Ishikawa (cell line): ENCODE measurements at regions not wholly inside any gene's neighbourhood (a gene's known extent, or its start where the extent isn't known, plus 50 kb on each side); places are given as distances from the start of the nearest gene placed in this dataset.
A peak's percentile ranks its signal among the peaks of the same experiment; 100 is the strongest.

ENCODE experiments used
- CEBPB ChIP-seq: IDR thresholded peaks from 2 replicates; pipeline ENCODE4 v1.6.1; 2012
- CREB1 ChIP-seq: IDR thresholded peaks from 2 replicates; pipeline ENCODE4 v1.6.1; 2012; ENCODE audit warnings: low read depth
- EGR1 ChIP-seq: IDR thresholded peaks from 2 replicates; pipeline ENCODE4 v1.6.1; 2012
- EP300 ChIP-seq: IDR thresholded peaks from 2 replicates; pipeline ENCODE4 v1.6.1; 2012; ENCODE audit warnings: borderline replicate concordance
- FOXM1 ChIP-seq: IDR thresholded peaks from 2 replicates; pipeline ENCODE4 v1.6.1; 2012; ENCODE audit warnings: low read depth, borderline replicate concordance
- NFIC ChIP-seq: IDR thresholded peaks from 2 replicates; pipeline ENCODE4 v1.6.1; 2012
- RAD21 ChIP-seq: IDR thresholded peaks from 2 replicates; pipeline ENCODE4 v1.6.1; 2012; ENCODE audit warnings: low read depth
- REST ChIP-seq: IDR thresholded peaks from 2 replicates; pipeline ENCODE4 v1.6.1; 2012; ENCODE audit warnings: low read depth, mild to moderate bottlenecking
- TAF1 ChIP-seq: IDR thresholded peaks from 2 replicates; pipeline ENCODE4 v1.6.1; 2012; ENCODE audit warnings: low read depth, mild to moderate bottlenecking
- TCF12 ChIP-seq: IDR thresholded peaks from 2 replicates; pipeline ENCODE4 v1.6.1; 2012; ENCODE audit warnings: low read depth
- TEAD4 ChIP-seq: IDR thresholded peaks from 2 replicates; pipeline ENCODE4 v1.6.1; 2012
- YY1 ChIP-seq: IDR thresholded peaks from 2 replicates; pipeline ENCODE4 v1.6.1; 2012; ENCODE audit warnings: low read depth
- ZBTB7A ChIP-seq: IDR thresholded peaks from 2 replicates; pipeline ENCODE4 v1.6.1; 2012; ENCODE audit warnings: low read depth
- TF ChIP-seq, protein P1 (sequence below): IDR thresholded peaks from 2 replicates; pipeline ENCODE4 v1.6.1; 2012
- TF ChIP-seq, protein P2 (sequence below): IDR thresholded peaks from 2 replicates; pipeline ENCODE4 v1.6.1; 2012

- TF ChIP-seq FOXM1 (0 out of 2 replicates have a peak, but pooled peaks have one; percentile 22), CEBPB (no peak), ZBTB7A (no peak; the same call in 1 of the 2 replicates), NFIC (peak; percentile 40; the same call in 1 of the 2 replicates), TCF12 (peak; percentile 83; the same call in 1 of the 2 replicates), YY1 (peak; percentile 54; the same call in 1 of the 2 replicates), TEAD4 (no peak; the same call in 1 of the 2 replicates)
- TF ChIP-seq, protein P1, sequence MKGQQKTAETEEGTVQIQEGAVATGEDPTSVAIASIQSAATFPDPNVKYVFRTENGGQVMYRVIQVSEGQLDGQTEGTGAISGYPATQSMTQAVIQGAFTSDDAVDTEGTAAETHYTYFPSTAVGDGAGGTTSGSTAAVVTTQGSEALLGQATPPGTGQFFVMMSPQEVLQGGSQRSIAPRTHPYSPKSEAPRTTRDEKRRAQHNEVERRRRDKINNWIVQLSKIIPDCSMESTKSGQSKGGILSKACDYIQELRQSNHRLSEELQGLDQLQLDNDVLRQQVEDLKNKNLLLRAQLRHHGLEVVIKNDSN = peak; percentile 37; the same call in 1 of the 2 replicates
- TF ChIP-seq, protein P2, sequence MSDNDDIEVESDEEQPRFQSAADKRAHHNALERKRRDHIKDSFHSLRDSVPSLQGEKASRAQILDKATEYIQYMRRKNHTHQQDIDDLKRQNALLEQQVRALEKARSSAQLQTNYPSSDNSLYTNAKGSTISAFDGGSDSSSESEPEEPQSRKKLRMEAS = peak; percentile 56; the same call in 1 of the 2 replicates
Measured at GRCh38 chr12:124479680-124480468, 87.5 kb downstream of the NCOR2 start.

GRCh38 chr12:124478985-124479645, 88.3 kb downstream of the NCOR2 start:
- no peak for TF ChIP-seq EP300
- TF ChIP-seq YY1 = no peak
- no peak for TF ChIP-seq TEAD4
- TF ChIP-seq CREB1 = no peak
- no peak for TF ChIP-seq ZBTB7A
- TF ChIP-seq REST = no peak
- no peak for TF ChIP-seq RAD21
- no peak for TF ChIP-seq EGR1
- TF ChIP-seq, protein P1 = no peak
- TF ChIP-seq CEBPB = no peak
- TF ChIP-seq TAF1 = no peak
- no peak for TF ChIP-seq TCF12

DNA sequence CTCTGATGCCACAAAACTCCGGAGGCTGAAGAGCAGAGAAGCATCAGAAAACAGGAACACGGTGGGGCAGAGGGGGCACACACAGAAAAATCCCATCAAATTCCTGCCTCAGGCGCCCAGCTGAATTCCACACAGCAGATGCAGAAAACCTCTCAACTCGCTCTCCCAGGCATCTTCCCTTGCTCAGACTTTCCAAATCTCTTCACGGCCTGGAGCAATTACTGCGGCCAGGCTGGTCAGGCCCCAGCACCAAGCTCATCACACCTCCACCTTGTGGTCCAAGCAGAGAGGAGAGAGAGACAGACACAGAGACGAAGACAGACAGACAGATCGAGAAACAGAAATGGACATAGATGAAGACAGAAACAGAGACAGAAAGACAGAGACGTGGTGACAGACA, 89.0 kb downstream of the NCOR2 start:
- TF ChIP-seq, protein P2 = no peak
- TF ChIP-seq YY1 = no peak
- TF ChIP-seq ZBTB7A = no peak
- no peak for TF ChIP-seq TCF12
- TF ChIP-seq CREB1 = no peak
- no peak for TF ChIP-seq CEBPB
- TF ChIP-seq, protein P1 = no peak
- no peak for TF ChIP-seq TEAD4
- TF ChIP-seq EP300 = no peak
- no peak for TF ChIP-seq REST
- no peak for TF ChIP-seq RAD21
- TF ChIP-seq EGR1 = no peak
- no peak for TF ChIP-seq NFIC
- TF ChIP-seq TAF1 = no peak
- TF ChIP-seq FOXM1 = no peak

- TF ChIP-seq EGR1 = no peak
- TF ChIP-seq RAD21 = no peak
- TF ChIP-seq TAF1 = no peak
- TF ChIP-seq, protein P1 = no peak
- TF ChIP-seq EP300 = no peak
- no peak for TF ChIP-seq ZBTB7A
- TF ChIP-seq, protein P2 = no peak
- TF ChIP-seq NFIC = no peak
- no peak for TF ChIP-seq YY1
- no peak for TF ChIP-seq REST
- no peak for TF ChIP-seq CREB1
Measured at GRCh38 chr12:124477107-124477915, 90.1 kb downstream of the NCOR2 start.
